ENCODE measurements at regions not wholly inside any gene's neighbourhood (a gene's known extent, or its start where the extent isn't known, plus 50 kb on each side); places are given as distances from the start of the nearest gene placed in this dataset.

- no peak overlapping the region for H3K27ac ChIP-seq
- peaks cover 43% of the 10 kb centered on the region for H3K4me1 ChIP-seq (ENCODE audit: low read depth)
- no peak for TF ChIP-seq CTCF (IDR thresholded peaks at IDR 0.05; ENCODE audit: low read depth, low read length)
- no peaks in the 10 kb centered on the region for H3K9me3 ChIP-seq (ENCODE audit: low read depth)
- no peak for DNase-seq (ENCODE audit: low read depth in 1 of 2, low spot score in 1 of 2)
- H3K36me3 ChIP-seq = no peaks in the 10 kb centered on the region
- H3K4me3 ChIP-seq = no peak overlapping the region
- no peaks in the 10 kb centered on the region for H3K27me3 ChIP-seq
These were observed 407.9 kb downstream of the MIAT start for GRCh38 chr22:27065279-27065678.

- Histone ChIP-seq H3K27me3 (no peaks in the 10 kb centered on the region), H3K36me3 (no peaks in the 10 kb centered on the region), H3K9me3 (ENCODE audit: low read depth) (no peaks in the 10 kb centered on the region), H3K27ac (no peak overlapping the region), H3K4me3 (no peak overlapping the region), H3K4me1 (ENCODE audit: low read depth) (peaks cover 43% of the 10 kb centered on the region)
- no peak for TF ChIP-seq CTCF (IDR thresholded peaks at IDR 0.05; ENCODE audit: low read depth, low read length)
- no peak for DNase-seq (ENCODE audit: low read depth in 1 of 2, low spot score in 1 of 2)
These were observed 409.5 kb downstream of the MIAT start for GRCh38 chr22:27066856-27067255.

GRCh38 chr22:27068121-27068520, 410.7 kb downstream of the MIAT start:
- H3K4me3 ChIP-seq = no peak overlapping the region
- H3K27me3 ChIP-seq = no peaks in the 10 kb centered on the region
- no peak for TF ChIP-seq CTCF (IDR thresholded peaks at IDR 0.05; ENCODE audit: low read depth, low read length)
- no peak for DNase-seq (ENCODE audit: low read depth in 1 of 2, low spot score in 1 of 2)
- no peaks in the 10 kb centered on the region for H3K36me3 ChIP-seq
- H3K4me1 ChIP-seq (ENCODE audit: low read depth) = peaks cover 36% of the 10 kb centered on the region
- no peaks in the 10 kb centered on the region for H3K9me3 ChIP-seq (ENCODE audit: low read depth)
- H3K27ac ChIP-seq = no peak overlapping the region

GRCh38 chr22:27070594-27070993, 413.2 kb downstream of the MIAT start:
- no peak overlapping the region for H3K4me3 ChIP-seq
- peaks cover 8% of the 10 kb centered on the region for H3K27me3 ChIP-seq
- no peaks in the 10 kb centered on the region for H3K9me3 ChIP-seq (ENCODE audit: low read depth)
- no peak for TF ChIP-seq CTCF (IDR thresholded peaks at IDR 0.05; ENCODE audit: low read depth, low read length)
- peaks cover 25% of the 10 kb centered on the region for H3K4me1 ChIP-seq (ENCODE audit: low read depth)
- H3K27ac ChIP-seq = no peak overlapping the region
- no peaks in the 10 kb centered on the region for H3K36me3 ChIP-seq
- DNase-seq (ENCODE audit: low read depth in 1 of 2, low spot score in 1 of 2) = no peak

- H3K4me3 ChIP-seq = no peak overlapping the region
- no peaks in the 10 kb centered on the region for H3K36me3 ChIP-seq
- peaks cover 6% of the 10 kb centered on the region for H3K4me1 ChIP-seq (ENCODE audit: low read depth)
- no peak overlapping the region for H3K27ac ChIP-seq
- no peaks in the 10 kb centered on the region for H3K9me3 ChIP-seq (ENCODE audit: low read depth)
- peaks cover 29% of the 10 kb centered on the region for H3K27me3 ChIP-seq
- DNase-seq (ENCODE audit: low read depth in 1 of 2, low spot score in 1 of 2) = no peak
- no peak for TF ChIP-seq CTCF (IDR thresholded peaks at IDR 0.05; ENCODE audit: low read depth, low read length)
These were observed 416.4 kb downstream of the MIAT start for GRCh38 chr22:27073601-27074425.

Measured in cardiac muscle cell (in vitro differentiated cells and primary cell).